Activated naive CD4-positive, alpha-beta T cell treated with Interleukin-2 at 50 U/mL for 16 hours (primary cell): ENCODE measurements at regions not wholly inside any gene's neighbourhood (a gene's known extent, or its start where the extent isn't known, plus 50 kb on each side); places are given as distances from the start of the nearest gene placed in this dataset.
"Not testable (repeated sequence)": the region's sequence is repeated elsewhere in the genome, so short reads cannot be mapped to it uniquely, and the experiment has no call there.

Source experiments
- DNase-seq: peaks from one replicate; pipeline ENCODE4 v3.0.0-alpha.2; 2020

- no peak for DNase-seq
Observed at GRCh38 chr2:88865801-88866371, 174.4 kb downstream of the RPIA start.

GRCh38 chr2:88866756-88867155 is 175.3 kb downstream of the RPIA start:
- DNase-seq, result no peak

GRCh38 chr2:88868861-88869260 is 177.4 kb downstream of the RPIA start:
- DNase-seq, result no peak

- no peak for DNase-seq
Observed at GRCh38 chr2:88870267-88870839, 178.9 kb downstream of the RPIA start.

- DNase-seq, result no peak
Observed at GRCh38 chr2:88871336-88871735, 179.9 kb downstream of the RPIA start.

GRCh38 chr2:88873620-88874019 is 182.1 kb downstream of the RPIA start:
- DNase-seq, result no peak

GRCh38 chr2:88874063-88874657 is 182.7 kb downstream of the RPIA start:
- DNase-seq, result peak; percentile 24

- DNase-seq, result no peak
Observed at GRCh38 chr2:88875736-88876135, 184.3 kb downstream of the RPIA start.

- peak; percentile 12 for DNase-seq
Observed at GRCh38 chr2:88880441-88880953, 189.0 kb downstream of the RPIA start.

GRCh38 chr2:88885275-88885674 is 193.8 kb downstream of the RPIA start:
- no peak for DNase-seq

- DNase-seq, result no peak
Observed at GRCh38 chr2:88885679-88886416, 194.4 kb downstream of the RPIA start.

- not testable (repeated sequence) for DNase-seq
Observed at GRCh38 chr2:88887466-88887865, 196.0 kb downstream of the RPIA start.

GRCh38 chr2:88892207-88892606 is 200.7 kb downstream of the RPIA start:
- DNase-seq, result no peak

- DNase-seq, result no peak
Observed at GRCh38 chr2:88892788-88893187, 201.3 kb downstream of the RPIA start.

- no peak for DNase-seq
Observed at GRCh38 chr2:88896971-88897370, 205.5 kb downstream of the RPIA start.

GRCh38 chr2:88897715-88898114 is 206.2 kb downstream of the RPIA start:
- no peak for DNase-seq

GRCh38 chr2:88903749-88904353 is 212.4 kb downstream of the RPIA start:
- DNase-seq, result no peak

GRCh38 chr2:88913280-88913679 is 221.8 kb downstream of the RPIA start:
- DNase-seq, result no peak

GRCh38 chr2:88919087-88919738 is 227.7 kb downstream of the RPIA start:
- DNase-seq, result no peak

- DNase-seq, result not testable (repeated sequence)
Observed at GRCh38 chr2:88920399-88920798, 228.9 kb downstream of the RPIA start.

- DNase-seq, result no peak
Observed at GRCh38 chr2:88924533-88924932, 233.1 kb downstream of the RPIA start.

- DNase-seq, result no peak
Observed at GRCh38 chr2:88925770-88926462, 234.4 kb downstream of the RPIA start.
